HG03575 (cell line): ENCODE measurements at regions not wholly inside any gene's neighbourhood (a gene's known extent, or its start where the extent isn't known, plus 50 kb on each side); places are given as distances from the start of the nearest gene placed in this dataset.
"Not testable (repeated sequence)": the region's sequence is repeated elsewhere in the genome, so short reads cannot be mapped to it uniquely, and the experiment has no call there.

Experiments used
- ATAC-seq: cut with Tn5 transposase; IDR thresholded peaks from one replicate; pipeline ENCODE4 v1.9.1; 2021; ENCODE audit not compliant: unreplicated experiment, insufficient number of reproducible peaks, low FRiP score; ENCODE audit errors: extremely low read depth

GRCh38 chr7:113230691-113231090 lies 112.3 kb upstream of the SMIM30 start:
- no peak for ATAC-seq

- no peak for ATAC-seq
Observed at GRCh38 chr7:113217314-113217713, 99.0 kb upstream of the SMIM30 start.

DNA sequence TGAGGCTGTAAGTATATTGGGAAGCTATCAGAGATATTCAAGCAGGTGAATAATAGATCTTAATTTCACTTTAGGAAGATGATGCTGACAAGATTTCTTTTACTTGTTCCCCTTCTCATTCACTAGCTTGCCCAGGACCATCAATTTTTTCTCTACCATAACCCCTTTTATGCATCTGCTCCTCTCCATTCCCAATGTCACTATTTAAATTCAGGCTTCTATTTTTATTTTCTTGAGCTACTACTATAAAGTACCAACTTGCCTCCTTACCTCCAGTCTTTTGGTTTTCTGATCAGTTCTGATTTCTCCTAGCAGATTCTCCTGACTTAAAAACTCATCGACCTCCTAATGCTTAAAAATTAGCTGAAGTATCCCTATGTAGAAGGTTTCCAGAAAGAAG lies 97.7 kb upstream of the SMIM30 start:
- ATAC-seq, result no peak

GRCh38 chr7:113209449-113210203 lies 91.3 kb upstream of the SMIM30 start:
- no peak for ATAC-seq

- no peak for ATAC-seq
Observed at GRCh38 chr7:113207931-113208330, 89.6 kb upstream of the SMIM30 start.

GRCh38 chr7:113207441-113207840 lies 89.1 kb upstream of the SMIM30 start:
- ATAC-seq, result no peak

GRCh38 chr7:113204415-113204814 lies 86.1 kb upstream of the SMIM30 start:
- no peak for ATAC-seq

GRCh38 chr7:113202284-113202683 lies 83.9 kb upstream of the SMIM30 start:
- no peak for ATAC-seq

DNA sequence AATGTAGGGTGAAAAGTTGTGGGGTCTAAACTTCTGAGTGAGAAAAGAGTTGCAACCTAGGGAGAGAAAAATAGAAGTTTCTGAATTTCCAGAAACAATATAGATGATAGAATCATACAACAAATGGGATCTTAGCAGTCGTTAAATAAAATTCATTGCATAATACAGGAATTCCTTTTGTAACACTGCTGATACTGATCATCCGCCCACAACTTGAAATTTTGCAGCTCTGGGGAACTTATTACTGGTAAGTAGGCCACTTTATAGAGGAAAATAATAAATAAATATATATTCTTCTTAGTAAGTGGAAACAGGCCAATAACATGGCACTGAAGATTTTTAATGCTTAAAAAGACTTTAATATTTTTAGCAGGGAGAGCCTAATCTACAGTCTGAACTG lies 81.9 kb upstream of the SMIM30 start:
- ATAC-seq, result no peak

DNA sequence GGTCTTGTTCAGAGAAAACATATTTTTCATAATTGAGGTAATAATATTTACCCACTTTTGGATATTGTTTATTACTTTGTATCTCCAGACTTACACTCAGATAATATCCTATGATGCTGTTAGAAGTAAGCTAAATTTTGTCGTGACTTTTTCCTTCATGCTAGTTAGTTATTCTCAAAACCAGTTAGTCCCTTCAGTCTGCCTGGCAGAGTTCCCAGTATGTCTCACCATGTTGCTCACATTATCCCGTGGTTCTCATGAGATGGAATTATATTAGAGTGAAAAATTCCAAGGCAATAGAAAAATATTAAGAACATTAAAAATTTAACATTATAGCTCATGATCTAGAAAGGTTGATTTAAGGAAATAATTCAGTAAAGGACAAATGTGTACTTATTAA lies 81.5 kb upstream of the SMIM30 start:
- no peak for ATAC-seq

GRCh38 chr7:113199136-113199535 lies 80.8 kb upstream of the SMIM30 start:
- no peak for ATAC-seq

- ATAC-seq, result no peak
Observed at GRCh38 chr7:113198226-113198625, 79.9 kb upstream of the SMIM30 start.

DNA sequence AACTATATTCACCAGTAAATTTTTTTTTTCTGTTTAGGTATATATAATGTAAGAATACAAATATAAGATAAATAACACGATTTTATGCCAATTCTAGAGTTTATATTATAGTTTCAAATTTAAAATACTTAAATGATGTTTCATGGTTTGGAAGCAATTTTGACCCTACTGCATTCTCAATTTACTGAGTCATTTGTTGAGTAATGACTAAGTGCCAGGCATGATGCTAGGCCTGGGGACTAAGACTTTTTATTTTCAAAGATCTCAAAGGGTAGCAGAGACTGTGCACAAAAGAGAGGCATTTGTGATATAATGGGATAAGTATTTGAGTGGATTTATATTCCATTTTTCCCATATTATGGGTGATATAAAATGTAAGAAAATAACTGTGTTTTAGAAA lies 78.9 kb upstream of the SMIM30 start:
- ATAC-seq, result no peak

- ATAC-seq, result no peak
Observed at GRCh38 chr7:113188396-113188795, 70.0 kb upstream of the SMIM30 start.

- no peak for ATAC-seq
Observed at GRCh38 chr7:113179313-113179712, 61.0 kb upstream of the SMIM30 start.

DNA sequence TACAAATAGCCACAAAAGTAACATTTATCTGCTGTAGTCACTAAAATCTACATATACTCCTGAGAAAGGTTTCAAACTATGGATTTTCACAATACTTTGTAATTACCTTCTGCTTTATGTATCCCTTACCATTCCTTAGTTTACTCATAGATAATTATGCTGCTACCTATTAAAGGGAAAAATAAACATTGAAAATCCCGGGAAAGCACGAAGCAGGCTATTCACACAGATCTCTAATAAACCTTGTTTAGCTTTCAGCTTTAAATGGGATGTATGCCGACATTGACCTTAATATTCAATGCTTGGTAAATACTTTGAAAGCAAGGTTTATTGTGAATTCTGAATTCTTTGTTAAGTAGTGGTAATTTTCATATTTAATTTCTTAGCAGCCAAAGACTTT lies 58.5 kb upstream of the SMIM30 start:
- ATAC-seq, result no peak

DNA sequence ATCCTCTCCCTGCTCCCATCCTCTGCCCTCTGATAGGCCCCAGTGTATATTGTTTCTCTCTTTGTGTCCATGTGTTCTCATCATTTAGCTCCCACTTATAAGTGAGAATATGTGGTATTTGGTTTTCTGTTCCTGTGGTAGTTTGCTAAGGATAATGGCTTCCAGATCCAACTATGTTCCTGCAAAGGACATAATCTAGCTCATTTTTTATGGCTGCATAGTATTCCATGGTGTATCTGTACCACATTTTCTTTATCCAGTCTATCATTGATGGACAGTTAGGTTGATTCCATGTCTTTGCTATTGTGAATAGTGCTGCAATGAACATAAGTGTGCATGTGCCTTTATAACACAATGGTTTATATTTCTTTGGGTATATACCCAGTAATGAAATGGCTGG lies 57.8 kb upstream of the SMIM30 start:
- ATAC-seq, result not testable (repeated sequence)

DNA sequence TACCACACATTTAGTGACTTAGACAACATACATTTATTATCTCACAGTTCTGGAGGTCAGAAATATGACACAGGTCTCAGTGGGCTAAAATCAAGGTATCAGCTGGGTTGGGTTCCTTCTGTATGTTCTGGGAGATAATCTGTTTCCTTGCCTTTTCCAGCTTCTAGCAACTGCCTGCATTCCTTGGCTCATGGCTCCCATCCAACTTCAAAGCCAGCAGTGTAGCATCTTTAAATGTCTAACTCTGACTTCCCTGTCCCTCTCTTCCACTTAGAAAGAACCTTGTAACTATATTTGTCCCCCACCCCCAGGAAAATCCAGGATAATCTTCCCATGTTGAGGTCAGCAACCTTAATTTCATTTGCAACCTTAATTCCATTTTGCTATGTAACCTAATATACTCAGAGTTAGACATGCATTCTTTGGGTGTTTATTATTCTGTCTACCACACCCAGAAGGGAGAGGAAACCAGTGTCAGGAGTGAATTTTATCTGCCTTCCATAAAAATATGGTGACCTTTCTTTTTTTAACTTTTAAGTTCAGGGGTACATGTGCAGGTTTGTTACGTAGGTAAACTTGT lies 57.3 kb upstream of the SMIM30 start:
- ATAC-seq, result no peak

GRCh38 chr7:113172726-113173125 lies 54.4 kb upstream of the SMIM30 start:
- ATAC-seq, result no peak

DNA sequence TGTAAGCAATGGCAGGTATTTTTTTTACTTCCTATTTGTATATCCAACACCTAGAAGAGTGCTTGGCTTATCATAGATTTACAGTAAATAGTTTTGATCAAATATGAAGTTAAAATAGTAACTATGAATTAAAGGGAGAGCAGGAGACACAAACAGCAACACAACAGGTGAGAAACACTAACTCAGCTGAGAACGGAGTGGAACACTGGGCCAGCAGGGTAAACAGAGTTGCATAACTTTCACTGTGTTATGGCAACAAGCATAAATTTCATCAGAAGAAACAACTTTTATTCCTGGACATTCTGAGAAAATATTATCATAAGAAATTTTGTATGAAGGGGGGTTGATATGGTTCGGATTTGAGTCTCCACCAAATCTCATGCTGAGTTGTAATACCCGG lies 52.2 kb upstream of the SMIM30 start:
- ATAC-seq, result no peak
